Stimulated activated CD8-positive, alpha-beta memory T cell treated with anti-CD3 and anti-CD28 coated beads, Interleukin-2, amount 100 ng/mL, for 1 hour (primary cell): ENCODE measurements at regions not wholly inside any gene's neighbourhood (a gene's known extent, or its start where the extent isn't known, plus 50 kb on each side); places are given as distances from the start of the nearest gene placed in this dataset.
"Not testable (repeated sequence)": the region's sequence is repeated elsewhere in the genome, so short reads cannot be mapped to it uniquely, and the experiment has no call there.

Experiments
- DNase-seq, 2 donors: peaks; one replicate each; pipeline ENCODE4 v3.0.0-alpha.2; 2020; ENCODE audit warnings: low read depth in 2 of 2

GRCh38 chr16:87200637-87201036, 116.6 kb downstream of the C16orf95 start:
- no peak for DNase-seq

- no peak for DNase-seq
Measured at GRCh38 chr16:87201052-87201451, 116.1 kb downstream of the C16orf95 start.

GRCh38 chr16:87201790-87202189, 115.4 kb downstream of the C16orf95 start:
- no peak for DNase-seq

DNA sequence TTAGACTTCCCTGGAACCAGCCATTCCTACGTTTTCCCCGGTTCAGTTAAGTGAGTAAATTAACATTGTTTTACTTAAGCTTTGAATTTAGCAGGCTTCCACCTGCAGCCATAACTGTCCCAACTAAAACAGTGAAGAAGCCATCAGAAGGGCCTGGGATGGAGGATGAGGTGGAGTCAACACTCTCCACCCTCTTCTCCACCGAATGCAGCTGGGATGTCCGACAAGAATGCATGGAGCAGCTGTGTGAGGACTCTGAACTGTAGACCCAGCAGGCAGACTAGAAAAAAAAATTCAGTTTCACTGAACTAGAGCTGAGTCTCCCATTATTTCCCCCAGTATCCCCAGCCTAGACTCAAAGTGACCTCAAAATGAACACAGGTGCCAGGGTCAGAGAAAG, 114.8 kb downstream of the C16orf95 start:
- DNase-seq, result no peak

DNA sequence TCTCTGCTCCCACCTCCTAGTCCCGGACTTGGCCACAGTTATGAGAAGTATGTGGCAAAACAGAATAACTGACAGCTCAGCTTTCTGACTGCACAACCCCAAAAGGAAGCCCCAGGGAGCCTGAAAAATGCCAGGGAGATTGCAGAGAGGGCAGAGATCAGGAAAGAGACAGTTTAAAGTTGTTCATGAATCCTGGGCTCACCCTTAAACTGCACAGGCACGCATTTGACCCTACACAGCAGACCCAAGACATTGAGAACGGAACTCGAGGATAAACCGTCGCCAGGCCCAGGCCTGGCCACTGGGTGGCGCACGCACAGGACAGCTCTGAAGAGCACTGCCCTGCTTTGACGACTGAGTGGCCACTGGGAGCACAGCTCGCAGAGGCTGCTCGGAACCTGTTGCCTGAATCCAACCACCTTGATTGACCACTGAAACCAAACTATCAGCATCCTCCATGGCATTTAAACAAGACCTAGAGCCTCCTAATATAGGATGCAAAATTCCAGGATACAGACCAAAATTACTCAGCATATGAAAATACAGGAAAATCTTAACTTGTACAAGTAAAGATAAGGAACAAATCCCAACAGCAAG, 114.0 kb downstream of the C16orf95 start:
- DNase-seq, result no peak

DNA sequence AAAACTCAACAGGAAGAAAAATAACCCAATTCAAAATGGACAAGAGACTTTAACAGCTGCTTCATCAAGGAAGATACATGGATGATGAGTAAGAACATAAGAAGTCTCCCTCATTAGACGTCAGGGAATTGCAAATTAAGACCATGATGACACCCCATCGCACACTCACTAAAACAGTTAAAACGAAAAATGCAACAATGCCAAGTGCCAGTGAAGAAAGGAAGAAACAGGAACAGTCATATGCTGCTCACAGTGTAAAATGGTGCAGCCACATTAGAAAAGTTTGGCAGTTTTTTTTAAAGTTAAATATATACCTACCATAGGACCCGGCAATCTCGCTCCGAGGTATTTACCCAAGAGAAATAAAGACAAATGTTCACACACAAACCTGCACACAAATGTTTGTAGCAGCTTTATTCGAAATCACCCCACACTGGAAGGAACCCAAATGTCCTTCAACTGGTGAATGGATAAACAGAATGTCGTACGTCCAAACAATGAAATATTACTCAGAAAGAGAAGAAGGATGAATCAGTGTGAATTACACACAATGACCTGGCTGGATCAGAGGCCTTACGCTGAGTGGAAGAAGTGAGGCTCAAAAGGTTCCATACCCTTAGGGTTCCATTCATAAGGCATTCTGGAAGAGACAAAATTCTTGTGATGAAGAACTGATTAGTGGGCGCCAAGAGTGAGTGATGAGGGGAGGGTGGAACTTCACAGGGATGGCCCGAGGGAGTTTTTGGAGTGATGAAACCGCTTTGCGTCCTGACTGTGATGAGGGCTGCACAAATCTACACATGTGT, 110.3 kb downstream of the C16orf95 start:
- DNase-seq, result no peak

- no peak for DNase-seq
Measured at GRCh38 chr16:87207509-87207908, 109.7 kb downstream of the C16orf95 start.

DNA sequence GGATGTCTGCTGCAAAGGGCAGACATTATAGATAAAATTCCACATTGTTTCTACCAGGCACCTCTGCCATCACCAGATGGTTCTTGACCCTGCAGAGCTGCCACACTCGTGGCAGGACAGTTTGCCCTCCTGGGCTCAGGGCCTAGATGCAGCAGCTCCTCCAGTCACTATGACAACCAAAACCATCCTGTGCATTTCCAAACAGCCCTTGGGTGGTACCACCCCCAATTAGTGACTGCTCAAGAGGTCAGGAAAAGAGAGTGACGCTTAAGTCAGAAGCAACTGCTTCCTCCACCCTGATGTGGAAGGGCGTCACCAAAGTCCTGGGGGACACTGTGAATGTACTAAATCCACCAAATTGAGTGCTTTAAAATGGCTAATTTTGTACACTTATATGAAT, 109.2 kb downstream of the C16orf95 start:
- no peak for DNase-seq

DNA sequence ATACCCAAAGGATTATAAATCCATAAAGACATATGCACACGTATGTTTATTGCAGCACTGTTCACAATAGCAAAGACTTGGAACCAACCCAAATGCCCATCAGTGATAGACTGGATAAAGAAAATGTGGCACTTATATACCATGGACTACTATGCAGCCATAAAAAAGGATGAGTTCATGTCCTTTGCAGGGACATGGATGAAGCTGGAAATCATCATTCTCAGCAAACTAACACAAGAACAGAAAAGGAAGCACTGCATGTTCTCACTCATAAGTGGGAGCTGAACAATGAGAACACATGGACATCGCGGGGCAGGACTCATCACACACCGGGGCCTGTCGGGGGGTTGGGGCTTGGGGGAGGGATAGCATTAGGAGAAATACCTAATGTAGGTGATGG, 108.2 kb downstream of the C16orf95 start:
- not testable (repeated sequence) for DNase-seq

DNA sequence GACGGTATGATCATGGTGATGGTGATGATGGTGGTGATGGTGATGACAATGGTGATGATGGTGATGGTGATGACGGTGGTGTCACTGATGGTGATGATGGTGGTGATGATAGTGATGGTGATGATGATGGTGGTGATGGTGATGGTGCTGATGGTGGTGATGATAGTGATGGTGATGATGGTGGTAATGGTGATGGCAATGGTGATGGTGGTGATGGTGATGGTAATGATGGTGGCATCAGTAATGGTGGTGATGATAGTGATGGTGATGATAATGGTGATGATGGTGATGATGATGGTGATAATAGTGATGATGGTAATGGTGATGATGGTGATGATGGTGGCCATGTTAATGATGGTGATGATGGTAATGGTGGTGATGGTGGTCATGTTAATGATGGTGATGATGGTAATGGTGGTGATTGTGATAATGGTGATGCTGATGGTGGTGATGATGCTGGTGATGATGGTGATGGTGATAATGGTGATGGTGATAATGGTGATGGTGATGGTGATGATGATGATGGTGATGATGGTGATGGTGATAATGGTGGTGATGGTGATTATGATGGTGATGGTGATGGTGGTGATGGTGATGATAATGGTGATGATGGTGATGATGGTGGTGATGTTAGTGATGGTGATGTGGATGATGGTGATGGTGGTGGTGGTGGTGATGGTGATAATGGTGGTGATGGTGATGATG, 107.2 kb downstream of the C16orf95 start:
- no peak for DNase-seq

DNA sequence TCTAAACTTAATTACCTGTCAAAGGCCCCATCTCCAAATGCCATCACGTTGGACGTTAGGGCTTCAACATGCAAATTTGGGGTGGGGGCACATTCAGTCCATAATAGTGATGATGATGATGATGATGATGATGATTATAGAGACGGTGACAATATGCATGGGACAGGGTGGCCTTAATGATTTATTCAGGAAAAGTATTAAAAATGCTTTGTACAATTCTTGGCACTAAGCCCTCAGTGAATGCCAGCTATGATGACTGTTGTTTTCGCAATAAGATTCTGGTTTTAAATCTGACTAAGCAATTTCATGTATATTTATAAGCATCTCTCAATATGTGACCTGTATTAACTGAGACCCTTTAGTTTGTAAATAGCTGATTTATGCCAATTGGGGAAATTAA, 106.3 kb downstream of the C16orf95 start:
- DNase-seq, result no peak

DNA sequence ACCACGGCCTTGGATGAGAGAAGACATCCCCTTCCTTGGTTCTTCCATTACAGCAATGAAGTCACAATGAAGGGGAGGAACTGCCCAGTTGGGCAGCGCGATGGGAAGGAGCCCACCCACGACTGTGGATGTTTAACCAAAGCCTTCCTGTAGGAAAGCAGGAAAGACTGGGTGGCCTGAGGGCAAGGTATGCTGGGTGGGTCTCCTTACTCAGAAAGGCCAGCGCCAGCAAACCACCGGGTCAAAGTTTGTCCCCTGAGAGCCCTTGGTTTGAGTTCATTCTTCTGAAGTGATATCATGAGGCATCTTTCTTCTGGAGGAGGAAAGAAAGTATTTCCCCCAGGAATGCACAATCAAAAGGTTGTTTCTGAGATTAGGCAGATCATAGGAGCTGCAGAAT, 105.2 kb downstream of the C16orf95 start:
- no peak for DNase-seq

DNA sequence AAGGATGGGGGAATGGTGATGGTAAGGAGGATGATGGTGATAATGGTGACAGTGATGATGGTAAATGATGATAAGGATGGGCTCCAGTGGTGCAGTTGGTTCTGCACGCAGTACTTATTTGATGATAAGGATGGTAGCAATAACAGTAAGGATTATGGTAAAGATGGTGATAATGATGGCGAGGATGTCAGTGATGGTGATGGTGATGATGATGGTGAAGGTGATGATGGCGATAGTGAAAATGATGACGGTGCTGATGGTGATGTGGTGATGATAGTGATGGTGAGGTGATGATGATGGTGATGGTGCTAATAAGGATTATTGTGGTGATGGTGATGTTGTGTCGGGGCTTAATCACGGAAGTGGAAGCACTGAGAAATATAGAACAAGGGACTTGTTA, 103.7 kb downstream of the C16orf95 start:
- DNase-seq, result no peak

GRCh38 chr16:87216148-87216840, 100.9 kb downstream of the C16orf95 start:
- no peak for DNase-seq

DNA sequence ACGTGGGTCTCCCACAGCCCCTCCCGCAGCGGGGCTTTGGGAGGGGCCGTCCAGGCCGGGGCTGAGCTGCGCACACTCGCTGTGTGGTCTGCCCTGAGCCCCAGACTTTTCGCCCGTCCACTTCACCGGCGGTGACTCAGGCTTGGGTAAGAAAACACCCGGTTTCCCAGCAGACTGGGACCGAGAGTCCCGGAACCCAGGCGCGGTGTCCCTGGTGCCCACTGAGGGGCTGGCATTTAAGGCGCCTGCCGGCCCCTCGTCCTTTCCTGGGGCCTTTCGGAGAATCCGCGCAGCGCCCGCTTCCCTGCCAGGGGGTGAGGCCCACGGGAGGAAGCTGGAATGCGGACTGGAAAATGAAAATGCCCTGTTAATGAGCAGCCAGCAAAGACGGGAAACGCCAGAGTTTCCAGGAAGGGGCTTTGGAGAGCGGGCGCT, 100.3 kb downstream of the C16orf95 start:
- no peak for DNase-seq

- DNase-seq, result not testable (repeated sequence)
Measured at GRCh38 chr16:87217802-87218201, 99.4 kb downstream of the C16orf95 start.

GRCh38 chr16:87218281-87219055, 98.7 kb downstream of the C16orf95 start:
- DNase-seq, result no peak

DNA sequence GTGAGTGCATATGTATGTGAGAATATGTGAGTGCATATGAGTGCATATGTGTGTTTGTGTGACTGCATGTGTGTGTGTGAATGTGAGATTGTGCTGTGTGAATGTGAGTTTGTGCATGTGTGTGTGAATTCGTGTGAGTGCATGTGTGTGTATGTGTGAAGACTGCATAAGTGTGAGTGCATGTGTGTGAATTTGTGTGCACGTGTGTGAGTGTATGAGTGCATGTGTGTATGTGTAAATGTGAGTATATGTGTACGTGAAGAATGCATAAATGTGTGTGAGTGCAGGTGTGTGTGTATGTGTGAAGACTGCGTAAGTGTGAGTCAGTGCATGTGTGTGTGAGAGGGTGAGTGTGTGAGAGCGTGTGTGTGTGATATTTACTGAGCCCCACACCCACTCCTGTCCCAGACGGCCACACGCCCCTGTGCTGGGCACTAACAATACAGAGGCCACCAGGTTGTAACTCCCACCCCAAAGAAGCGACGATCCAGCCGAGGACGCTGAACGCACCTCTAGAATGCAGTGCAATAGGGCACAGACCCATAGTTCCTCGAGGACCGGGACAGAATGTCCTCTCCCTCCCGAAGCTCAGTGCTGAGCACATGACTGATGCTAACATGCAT, 97.8 kb downstream of the C16orf95 start:
- DNase-seq, result no peak

GRCh38 chr16:87221633-87222032, 95.6 kb downstream of the C16orf95 start:
- no peak for DNase-seq

GRCh38 chr16:87222335-87222734, 94.9 kb downstream of the C16orf95 start:
- no peak for DNase-seq

GRCh38 chr16:87223656-87224248, 93.4 kb downstream of the C16orf95 start:
- DNase-seq, result no peak
